Gastrocnemius medialis (tissue), 4 donors: ENCODE measurements at regions not wholly inside any gene's neighbourhood (a gene's known extent, or its start where the extent isn't known, plus 50 kb on each side); places are given as distances from the start of the nearest gene placed in this dataset.

Source experiments
- ATAC-seq, 2 donors: fragments of 150-250 bp; one replicate each; pipeline ENCODE4 v1.9.1; 2016
- DNase-seq, 2 donors: peaks; one replicate each; pipeline ENCODE4 v3.0.0-alpha.2; 2019
- H3K27ac ChIP-seq, 4 donors: fragments of 200-600 bp; sonication (generic); 1 replicate in 1 of 4; 2 replicates in 3 of 4; pipeline ENCODE4 v1.5.1; 2016 to 2018; ENCODE audit warnings: mild to moderate bottlenecking in 2 of 4, moderate library complexity in 1 of 4
- H3K27me3 ChIP-seq, 3 donors: fragments of 200-600 bp; sonication (generic) in 2 of 3; 1 replicate in 1 of 3; 2 replicates in 2 of 3; pipeline versions ENCODE4 v1.5.1 to v1.6.0; 2016 to 2019; ENCODE audit warnings: mild to moderate bottlenecking in 1 of 3, moderate library complexity in 1 of 3
- H3K36me3 ChIP-seq, 2 donors: fragments of 200-600 bp; sonication (generic) in 1 of 2; one replicate each; pipeline ENCODE4 v1.5.1; 2017 to 2018
- H3K4me1 ChIP-seq, 2 donors: fragments of 200-600 bp; sonication (generic) in 1 of 2; one replicate each; pipeline ENCODE4 v1.5.1; 2016 to 2017; ENCODE audit warnings: mild to moderate bottlenecking in 2 of 2
- H3K4me3 ChIP-seq, 4 donors: fragments of 200-600 bp; sonication (generic) in 3 of 4; 1 replicate in 1 of 4; 2 replicates in 3 of 4; pipeline ENCODE4 v1.5.1; 2016 to 2019; ENCODE audit warnings: mild to moderate bottlenecking in 2 of 4
- H3K9me3 ChIP-seq, 3 donors: fragments of 200-600 bp; sonication (generic) in 2 of 3; 1 replicate in 1 of 3; 2 replicates in 2 of 3; pipeline ENCODE4 v1.5.1; 2016 to 2019
- CTCF ChIP-seq, 5 experiments: fragments of 450-650 bp in 3 of 5; fragments of 200-600 bp in 2 of 5; sonication (generic) in 2 of 5; IDR thresholded peaks in 4 of 5; conservative IDR thresholded peaks in 1 of 5; 1 replicate in 4 of 5; 2 replicates in 1 of 5; pipeline ENCODE4 v1.5.1; 2016 to 2019; ENCODE audit warnings: antibody characterized with exemption in 5 of 5, mild to moderate bottlenecking in 3 of 5, moderate library complexity in 3 of 5
- POLR2A ChIP-seq, 2 donors: fragments of 450-650 bp; IDR thresholded peaks; one replicate each; pipeline ENCODE4 v1.6.1; 2017; ENCODE audit warnings: antibody characterized with exemption in 2 of 2, mild to moderate bottlenecking in 2 of 2, moderate library complexity in 2 of 2
- in situ Hi-C, 4 donors: fragments of 200-750 bp; cut with MboI; loops; one replicate each; pipeline versions ENCODE4 v1.15.0 to v1.8.0; 2017; ENCODE audit warnings: low sequenced_read_pairs in 4 of 4
- intact Hi-C: fragments of 100-400 bp; cut with DNase I; formaldehyde crosslinking; loops from one replicate; pipeline ENCODE4 v1.15.1; 2023; ENCODE audit warnings: low total_unique reads

GRCh38 chr1:175803413-175803812 is 60.0 kb upstream of the TNR start:
- no peaks in the 10 kb centered on the region for H3K27me3 ChIP-seq
- H3K4me1 ChIP-seq, result no peaks in the 10 kb centered on the region
- TF ChIP-seq CTCF (IDR thresholded peaks at IDR 0.05 in 4 of 5, conservative IDR thresholded peaks at IDR 0.05 in 1 of 5) (no peak), POLR2A (IDR thresholded peaks at IDR 0.05) (no peak)
- H3K36me3 ChIP-seq, result no peaks in the 10 kb centered on the region
- intact Hi-C loops, result no loop called here
- in situ Hi-C loops, result no loop called here
- ATAC-seq, result no peak
- no peak overlapping the region for H3K4me3 ChIP-seq
- H3K9me3 ChIP-seq, result no peaks in the 10 kb centered on the region
- DNase-seq, result no peak
- no peak overlapping the region for H3K27ac ChIP-seq

DNA sequence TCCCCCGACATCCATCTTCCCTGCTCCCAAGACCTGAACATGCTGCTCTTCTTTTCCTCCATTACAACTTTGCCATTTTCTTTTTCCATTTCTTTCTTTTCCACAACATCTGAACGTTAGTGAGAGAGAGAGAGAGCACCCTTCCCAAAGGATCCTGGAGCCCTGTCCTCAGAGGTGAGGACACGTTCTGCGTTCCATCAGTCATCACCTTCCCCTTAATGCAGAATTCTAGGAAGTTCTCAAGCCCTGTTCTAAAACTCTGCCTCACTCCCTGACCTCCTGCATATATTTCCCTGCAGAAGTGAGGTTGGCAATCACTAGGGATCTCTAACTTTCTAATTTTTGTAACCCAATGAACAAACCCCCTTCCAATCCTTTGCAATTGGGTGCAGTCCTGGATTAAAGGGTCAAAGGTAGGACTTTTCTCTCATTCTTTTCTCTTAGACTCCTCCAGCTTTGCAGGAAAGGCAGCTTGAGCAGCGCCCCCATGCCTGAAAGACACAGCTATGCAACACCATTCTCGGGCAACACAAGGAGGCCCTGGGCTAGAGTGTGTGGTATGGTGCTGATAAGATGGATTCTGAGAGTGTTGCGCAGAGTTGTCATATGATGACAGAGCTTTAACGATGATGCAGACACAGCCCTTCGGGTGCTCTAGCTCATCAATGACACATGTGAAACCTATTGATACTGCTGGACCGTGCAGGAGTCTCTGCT is 59.2 kb upstream of the TNR start:
- Histone ChIP-seq H3K4me1 (no peaks in the 10 kb centered on the region), H3K27me3 (no peaks in the 10 kb centered on the region), H3K36me3 (no peaks in the 10 kb centered on the region), H3K9me3 (no peaks in the 10 kb centered on the region), H3K4me3 (no peak overlapping the region), H3K27ac (no peak overlapping the region)
- no peak for ATAC-seq
- TF ChIP-seq CTCF (IDR thresholded peaks at IDR 0.05 in 4 of 5, conservative IDR thresholded peaks at IDR 0.05 in 1 of 5), result no peak
- TF ChIP-seq POLR2A (IDR thresholded peaks at IDR 0.05), result no peak
- in situ Hi-C loops (no loop called here), intact Hi-C loops (no loop called here)
- no peak for DNase-seq

- Histone ChIP-seq H3K4me1 (no peaks in the 10 kb centered on the region), H3K27ac (no peak overlapping the region), H3K9me3 (no peaks in the 10 kb centered on the region), H3K4me3 (no peak overlapping the region), H3K36me3 (no peaks in the 10 kb centered on the region), H3K27me3 (no peaks in the 10 kb centered on the region)
- in situ Hi-C loops, result no loop called here
- ATAC-seq (no peak), DNase-seq (no peak)
- no peak for TF ChIP-seq POLR2A (IDR thresholded peaks at IDR 0.05)
- no peak for TF ChIP-seq CTCF (IDR thresholded peaks at IDR 0.05 in 4 of 5, conservative IDR thresholded peaks at IDR 0.05 in 1 of 5)
- intact Hi-C loops, result no loop called here
Observed at GRCh38 chr1:175801979-175802378, 58.6 kb upstream of the TNR start.

DNA sequence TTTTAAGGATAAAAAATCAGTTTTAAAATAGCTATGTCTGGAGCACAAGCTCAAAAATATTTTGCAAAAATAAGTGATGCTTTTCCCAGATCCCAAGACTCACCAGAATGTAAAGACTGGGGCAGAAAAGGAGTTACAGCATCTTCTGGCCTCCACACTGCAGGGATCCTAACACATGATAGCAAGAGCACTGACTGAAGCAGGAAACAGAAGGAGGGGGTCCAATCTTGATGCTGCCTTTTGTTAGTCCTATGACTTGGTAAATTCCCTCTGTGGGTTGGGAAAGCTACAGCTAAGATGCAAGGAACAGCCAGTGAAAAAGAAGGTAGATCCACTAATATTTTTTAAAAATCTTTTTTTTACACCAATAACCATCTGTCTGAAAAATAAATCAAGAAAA is 54.2 kb upstream of the TNR start:
- no peaks in the 10 kb centered on the region for H3K27me3 ChIP-seq
- H3K4me1 ChIP-seq, result peaks cover 0 to 5% of the 10 kb centered on the region in 2 donors
- ATAC-seq, result no peak
- TF ChIP-seq CTCF (IDR thresholded peaks at IDR 0.05 in 4 of 5, conservative IDR thresholded peaks at IDR 0.05 in 1 of 5), result no peak
- TF ChIP-seq POLR2A (IDR thresholded peaks at IDR 0.05), result no peak
- in situ Hi-C loops (no loop called here), intact Hi-C loops (no loop called here)
- H3K36me3 ChIP-seq, result no peaks in the 10 kb centered on the region
- no peaks in the 10 kb centered on the region for H3K9me3 ChIP-seq
- DNase-seq, result no peak
- H3K4me3 ChIP-seq, result no peak overlapping the region
- H3K27ac ChIP-seq, result no peak overlapping the region

DNA sequence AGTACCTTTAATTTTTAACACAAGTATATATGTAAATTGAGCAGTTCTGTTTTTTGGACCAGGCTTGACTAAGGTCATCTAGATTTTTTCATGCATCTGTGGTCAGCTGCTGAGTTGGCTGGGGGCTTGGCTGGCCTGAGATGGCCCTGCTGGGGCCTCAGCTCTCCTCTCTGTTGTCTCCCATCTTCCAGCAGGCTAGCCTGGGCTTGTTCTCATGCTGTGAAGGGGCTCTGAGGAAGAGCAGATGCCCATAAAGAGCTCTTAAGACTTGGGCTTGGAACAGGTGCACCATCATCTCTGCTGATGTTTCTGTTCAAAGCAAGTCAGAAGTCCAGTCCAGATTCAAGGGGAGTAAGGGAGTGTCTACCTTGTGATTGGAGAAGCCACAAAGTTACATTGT is 51.2 kb upstream of the TNR start:
- DNase-seq (no peak), ATAC-seq (no peak)
- Histone ChIP-seq H3K27me3 (no peaks in the 10 kb centered on the region), H3K4me1 (peaks cover 0 to 9% of the 10 kb centered on the region in 2 donors), H3K4me3 (no peak overlapping the region), H3K27ac (no peak overlapping the region), H3K9me3 (no peaks in the 10 kb centered on the region), H3K36me3 (no peaks in the 10 kb centered on the region)
- intact Hi-C loops, result no loop called here
- no peak for TF ChIP-seq POLR2A (IDR thresholded peaks at IDR 0.05)
- in situ Hi-C loops, result no loop called here
